ENCODE measurements at regions not wholly inside any gene's neighbourhood (a gene's known extent, or its start where the extent isn't known, plus 50 kb on each side); places are given as distances from the start of the nearest gene placed in this dataset.

GRCh38 chr1:234907940-234908405 is 220.7 kb downstream of the TOMM20 start:
- Histone ChIP-seq H3K27ac (ENCODE audit: control insufficient read depth, insufficient read depth, low read length) (no peak overlapping the region), H3K9me1 (ENCODE audit: control insufficient read depth, extremely low read depth, insufficient read depth, low read length) (no peaks in the 10 kb centered on the region), H3K9ac (ENCODE audit: control insufficient read depth, extremely low read depth, insufficient read depth, low read length) (no peak overlapping the region), H3K4me1 (ENCODE audit: control insufficient read depth, extremely low read depth, insufficient read depth, low read length) (no peaks in the 10 kb centered on the region), H3K36me3 (ENCODE audit: control insufficient read depth in 2 of 2, extremely low read depth in 1 of 2, insufficient read depth in 2 of 2, low read length in 2 of 2) (no peaks in the 10 kb centered on the region), H3K4me2 (ENCODE audit: control insufficient read depth, extremely low read depth, insufficient read depth, low read depth, low read length) (no peak overlapping the region), H3K9me3 (ENCODE audit: control insufficient read depth, low read depth, low read length) (no peaks in the 10 kb centered on the region), H2AFZ (ENCODE audit: control insufficient read depth, low read length) (no peak overlapping the region), H3K27me3 (ENCODE audit: control insufficient read depth, extremely low read depth, insufficient read depth, low read length) (no peaks in the 10 kb centered on the region), H4K20me1 (ENCODE audit: control insufficient read depth, extremely low read depth, insufficient read depth, low read length) (no peaks in the 10 kb centered on the region), H3K79me2 (ENCODE audit: control insufficient read depth, insufficient read depth, low read length) (no peaks in the 10 kb centered on the region), H3K4me3 (ENCODE audit: control insufficient read depth in 2 of 3, extremely low read depth in 1 of 3, insufficient read depth in 2 of 3, low read depth in 1 of 3, low read length in 3 of 3) (no peak overlapping the region)
- dilution Hi-C loops (cut with MboI; ENCODE audit: extremely low pct_ligation_motif_present, low sequenced_read_pairs) = no loop called here
- DNase-seq (ENCODE audit: low read depth, low spot score) (no peak), FAIRE-seq (no peak)
- no peak for TF ChIP-seq EZH2 (IDR thresholded peaks at IDR 0.05; ENCODE audit: low read length)
- TF ChIP-seq CTCF (optimal IDR thresholded peaks at IDR 0.05 in 1 of 3, IDR thresholded peaks at IDR 0.05 in 1 of 3, conservative IDR thresholded peaks at IDR 0.05 in 1 of 3; ENCODE audit: extremely low read depth in 1 of 3, insufficient read depth in 2 of 3, low read length in 3 of 3) = no peak

- no peak overlapping the region for H2AFZ ChIP-seq (ENCODE audit: control insufficient read depth, low read length)
Measured at GRCh38 chr1:234907208-234907939, 221.3 kb downstream of the TOMM20 start.

More at GRCh38 chr1:234907208-234907939, 221.3 kb downstream of the TOMM20 start:
- Histone ChIP-seq H3K9me3 (ENCODE audit: control insufficient read depth, low read depth, low read length) (no peaks in the 10 kb centered on the region), H3K9me1 (ENCODE audit: control insufficient read depth, extremely low read depth, insufficient read depth, low read length) (no peaks in the 10 kb centered on the region), H3K4me3 (ENCODE audit: control insufficient read depth in 2 of 3, extremely low read depth in 1 of 3, insufficient read depth in 2 of 3, low read depth in 1 of 3, low read length in 3 of 3) (no peak overlapping the region), H4K20me1 (ENCODE audit: control insufficient read depth, extremely low read depth, insufficient read depth, low read length) (no peaks in the 10 kb centered on the region), H3K27ac (ENCODE audit: control insufficient read depth, insufficient read depth, low read length) (no peak overlapping the region), H3K27me3 (ENCODE audit: control insufficient read depth, extremely low read depth, insufficient read depth, low read length) (no peaks in the 10 kb centered on the region), H3K4me1 (ENCODE audit: control insufficient read depth, extremely low read depth, insufficient read depth, low read length) (no peaks in the 10 kb centered on the region), H3K4me2 (ENCODE audit: control insufficient read depth, extremely low read depth, insufficient read depth, low read depth, low read length) (no peak overlapping the region), H3K79me2 (ENCODE audit: control insufficient read depth, insufficient read depth, low read length) (no peaks in the 10 kb centered on the region), H3K9ac (ENCODE audit: control insufficient read depth, extremely low read depth, insufficient read depth, low read length) (no peak overlapping the region), H3K36me3 (ENCODE audit: control insufficient read depth in 2 of 2, extremely low read depth in 1 of 2, insufficient read depth in 2 of 2, low read length in 2 of 2) (no peaks in the 10 kb centered on the region)
- no peak for FAIRE-seq
- dilution Hi-C loops (cut with MboI; ENCODE audit: extremely low pct_ligation_motif_present, low sequenced_read_pairs) = no loop called here
- DNase-seq (ENCODE audit: low read depth, low spot score) = no peak
- TF ChIP-seq CTCF (optimal IDR thresholded peaks at IDR 0.05 in 1 of 3, IDR thresholded peaks at IDR 0.05 in 1 of 3, conservative IDR thresholded peaks at IDR 0.05 in 1 of 3; ENCODE audit: extremely low read depth in 1 of 3, insufficient read depth in 2 of 3, low read length in 3 of 3) (no peak), EZH2 (IDR thresholded peaks at IDR 0.05; ENCODE audit: low read length) (no peak)
